Heart left ventricle (tissue), 16 donors: ENCODE measurements at regions not wholly inside any gene's neighbourhood (a gene's known extent, or its start where the extent isn't known, plus 50 kb on each side); places are given as distances from the start of the nearest gene placed in this dataset.

ENCODE experiments used
- ATAC-seq, 4 donors: fragments of 200-7000 bp; cut with Tn5 transposase; one replicate each; pipeline ENCODE4 v1.9.1; 2020 to 2022; ENCODE audit warnings: moderate library complexity in 4 of 4, mild to moderate bottlenecking in 3 of 4, moderate number of reproducible peaks in 1 of 4
- DNase-seq, 5 donors: peaks; one replicate each; pipeline ENCODE4 v3.0.0-alpha.2; 2020
- H3K27ac ChIP-seq, 12 donors: fragments of 200-600 bp; sonication (generic) in 4 of 12; one replicate each; pipeline versions ENCODE4 v1.5.0 to v1.8.0; 2016 to 2022; ENCODE audit warnings: mild to moderate bottlenecking in 2 of 12
- H3K27me3 ChIP-seq, 9 donors: fragments of 200-600 bp; sonication (generic) in 2 of 9; one replicate each; pipeline versions ENCODE4 v1.5.1 to v1.8.0; 2016 to 2022; ENCODE audit warnings: mild to moderate bottlenecking in 3 of 9
- H3K36me3 ChIP-seq, 9 donors: fragments of 200-600 bp; sonication (generic) in 2 of 9; one replicate each; pipeline versions ENCODE4 v1.5.0 to v1.8.0; 2018 to 2022; ENCODE audit warnings: mild to moderate bottlenecking in 2 of 9
- H3K4me1 ChIP-seq, 12 donors: fragments of 200-600 bp; sonication (generic) in 4 of 12; one replicate each; pipeline versions ENCODE4 v1.5.0 to v1.8.0; 2016 to 2022; ENCODE audit warnings: mild to moderate bottlenecking in 3 of 12
- H3K4me3 ChIP-seq, 12 donors: fragments of 200-600 bp; sonication (generic) in 4 of 12; one replicate each; pipeline versions ENCODE4 v1.5.0 to v1.8.0; 2017 to 2022; ENCODE audit warnings: mild to moderate bottlenecking in 9 of 12, moderate library complexity in 4 of 12
- H3K9me3 ChIP-seq, 12 donors: fragments of 200-600 bp; sonication (generic) in 4 of 12; one replicate each; pipeline versions ENCODE4 v1.5.0 to v1.8.0; 2016 to 2022; ENCODE audit warnings: mild to moderate bottlenecking in 1 of 12
- POLR2A ChIP-seq, 2 donors: fragments of 450-650 bp; IDR thresholded peaks; one replicate each; pipeline ENCODE4 v1.6.1; 2017; ENCODE audit warnings: antibody characterized with exemption in 2 of 2, mild to moderate bottlenecking in 2 of 2, moderate library complexity in 2 of 2
- WGBS, 4 donors: extraction: QIAGEN DNeasy Blood & Tissue Kit in 2 of 4; methylation state at CpG; one replicate each; pipeline versions ENCODE4 v1.1.5 to v1.1.7; 2013 to 2018; 5-methylcytosine and 5-hydroxymethylcytosine counted together
- intact Hi-C, 10 donors: fragments of 100-400 bp; cut with DNase I; formaldehyde crosslinking; loops; one replicate each; pipeline versions ENCODE4 v1.11.1 to v1.14.2; 2022
- TF ChIP-seq, protein P1 (sequence below), 12 donors: fragments of 200-600 bp; sonication (generic) in 4 of 12; IDR thresholded peaks; one replicate each; pipeline versions ENCODE4 v1.5.0 to v1.8.0; 2018 to 2022; ENCODE audit warnings: antibody characterized with exemption in 12 of 12, mild to moderate bottlenecking in 5 of 12
- donor health status: ischemic (EF 13 %, LVEDD 7.1; RV severe dilation, severe dysfunction).
- donor health status: healthy with polysubstance abuse.
- donor health status: DM: no; HTN: yes; CAD: no.
- donor health status: DM: no; HTN: no; CAD: no.
- donor health status: ischemic (EF 25% LVEDD 6.9; RV normal size, moderate dysfunction).
- donor health status: ischemic (EF 25% LVEDD 5.7; RV mildly dilated, moderate dysfunction).
- donor health status: healthy.
- donor health status: DM: yes; HTN: yes; CAD: no.
- donor health status: ischemic (EF 35%, LVEDD 5.7; RV mildly dilated, moderate dysfunction).
- donor health status: nonischemic (EF 11% LVEDD 7.7; RV severe dilation, severe dysfunction).
- donor health status: DM: yes; HTN: yes; CAD: no.
- donor health status: PGD.
- donor health status: ischemic (EF 29% LVEDD 5.4; RV normal size, mild dysfunction).
- donor health status: nonischemic (EF 23%, LVEDD 6.1; RV moderate dilation, normal function).

DNA sequence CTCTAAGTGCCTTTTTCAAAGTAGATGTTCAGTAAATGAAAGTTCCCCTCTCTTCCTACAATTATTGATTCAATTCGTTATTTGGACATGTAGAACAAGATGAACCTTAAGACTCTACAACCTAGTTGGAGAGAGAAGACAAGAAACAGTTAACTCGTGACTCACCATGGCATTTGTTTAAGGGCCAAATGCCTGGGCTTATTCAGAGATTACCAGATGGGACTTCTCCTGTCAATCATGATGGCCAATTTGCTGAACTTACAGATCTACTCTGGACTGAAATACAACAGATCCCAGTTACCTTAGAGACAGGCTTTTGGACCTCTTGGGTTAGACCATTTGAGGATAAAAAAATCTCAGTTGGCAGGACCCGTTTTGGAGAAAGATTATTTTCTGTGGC, 93.5 kb downstream of the C1orf94 start:
- peaks cover 0 to 40% (median 11%) of the 10 kb centered on the region in 9 donors for H3K27me3 ChIP-seq

GRCh38 chr1:34272152-34272551, 95.4 kb downstream of the C1orf94 start:
- Histone ChIP-seq H3K36me3 (no peaks in the 10 kb centered on the region), H3K27ac (no peak overlapping the region), H3K27me3 (peaks cover 0 to 25% (median under 1%) of the 10 kb centered on the region in 9 donors), H3K9me3 (no peaks in the 10 kb centered on the region), H3K4me1 (no peaks in the 10 kb centered on the region), H3K4me3 (no peak overlapping the region)
- WGBS, 4 donors: 74 to 81% (median 78%) methylated on average over 4 of the region's 4 CpGs
- intact Hi-C loops: no loop called here
- TF ChIP-seq, protein P1, sequence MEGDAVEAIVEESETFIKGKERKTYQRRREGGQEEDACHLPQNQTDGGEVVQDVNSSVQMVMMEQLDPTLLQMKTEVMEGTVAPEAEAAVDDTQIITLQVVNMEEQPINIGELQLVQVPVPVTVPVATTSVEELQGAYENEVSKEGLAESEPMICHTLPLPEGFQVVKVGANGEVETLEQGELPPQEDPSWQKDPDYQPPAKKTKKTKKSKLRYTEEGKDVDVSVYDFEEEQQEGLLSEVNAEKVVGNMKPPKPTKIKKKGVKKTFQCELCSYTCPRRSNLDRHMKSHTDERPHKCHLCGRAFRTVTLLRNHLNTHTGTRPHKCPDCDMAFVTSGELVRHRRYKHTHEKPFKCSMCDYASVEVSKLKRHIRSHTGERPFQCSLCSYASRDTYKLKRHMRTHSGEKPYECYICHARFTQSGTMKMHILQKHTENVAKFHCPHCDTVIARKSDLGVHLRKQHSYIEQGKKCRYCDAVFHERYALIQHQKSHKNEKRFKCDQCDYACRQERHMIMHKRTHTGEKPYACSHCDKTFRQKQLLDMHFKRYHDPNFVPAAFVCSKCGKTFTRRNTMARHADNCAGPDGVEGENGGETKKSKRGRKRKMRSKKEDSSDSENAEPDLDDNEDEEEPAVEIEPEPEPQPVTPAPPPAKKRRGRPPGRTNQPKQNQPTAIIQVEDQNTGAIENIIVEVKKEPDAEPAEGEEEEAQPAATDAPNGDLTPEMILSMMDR (IDR thresholded peaks at IDR 0.05): no peak
- no peak for DNase-seq
- no peak for ATAC-seq

More for the DNA sequence above, 93.5 kb downstream of the C1orf94 start:
- DNase-seq: no peak
- Histone ChIP-seq H3K36me3 (no peaks in the 10 kb centered on the region), H3K27ac (no peak overlapping the region), H3K4me3 (no peak overlapping the region), H3K4me1 (no peaks in the 10 kb centered on the region), H3K9me3 (no peaks in the 10 kb centered on the region)
- intact Hi-C loops: no loop called here
- ATAC-seq: no peak
- TF ChIP-seq, protein P1 (IDR thresholded peaks at IDR 0.05): no peak
- TF ChIP-seq POLR2A (IDR thresholded peaks at IDR 0.05): no peak
- 50 to 56% (median 53%) methylated on average over 3 of the region's 3 CpGs for WGBS, 4 donors

DNA sequence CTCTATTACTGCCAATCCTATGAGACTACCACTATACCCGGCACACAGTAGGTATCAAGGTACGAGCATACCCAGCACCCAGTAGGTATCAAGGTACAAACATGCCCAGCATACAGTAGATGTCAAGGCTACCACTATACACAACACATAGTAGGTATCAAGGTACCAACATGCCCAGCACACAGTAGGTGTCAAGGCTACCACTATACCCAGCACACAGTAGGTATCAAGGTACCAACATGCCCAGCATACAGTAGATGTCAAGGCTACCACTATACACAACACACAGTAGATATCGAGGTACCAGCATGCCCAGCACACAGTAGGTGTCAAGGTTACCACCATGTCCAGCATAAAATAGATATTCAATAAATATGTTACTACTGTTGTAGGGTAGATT, 98.4 kb downstream of the C1orf94 start:
- no peak for DNase-seq
- WGBS, 4 donors: 78 to 90% (median 82%) methylated on average over 3 of the region's 3 CpGs
- peaks cover 0 to 13% (median 0%) of the 10 kb centered on the region in 9 donors for H3K27me3 ChIP-seq

DNA sequence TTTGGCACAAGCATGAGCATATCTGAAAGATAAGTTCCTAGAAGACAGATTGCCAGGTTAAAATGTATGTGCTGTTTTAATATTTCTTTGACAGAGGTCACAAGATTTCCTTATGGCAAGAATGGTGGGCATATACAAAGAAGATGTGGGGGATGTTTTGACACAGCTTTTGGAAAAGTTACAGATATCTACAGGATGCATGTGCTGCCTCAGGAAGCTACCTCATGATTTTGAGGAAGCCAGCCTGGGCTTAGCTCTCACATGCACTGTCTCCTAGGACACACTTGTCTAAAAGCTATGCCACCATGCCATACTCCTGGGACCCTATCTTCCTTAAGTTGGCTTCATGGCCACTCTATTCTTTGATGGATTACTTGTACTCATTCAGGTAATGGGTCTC, 99.9 kb downstream of the C1orf94 start:
- ATAC-seq (no peak), DNase-seq (no peak)
- Histone ChIP-seq H3K36me3 (no peaks in the 10 kb centered on the region), H3K27me3 (peaks cover 0 to 13% (median 0%) of the 10 kb centered on the region in 9 donors), H3K27ac (no peak overlapping the region), H3K4me1 (no peaks in the 10 kb centered on the region), H3K9me3 (peaks cover 0 to under 1% (median 0%) of the 10 kb centered on the region in 12 donors), H3K4me3 (no peak overlapping the region)
- intact Hi-C loops: no loop called here
- TF ChIP-seq POLR2A (IDR thresholded peaks at IDR 0.05): no peak
- TF ChIP-seq, protein P1 (IDR thresholded peaks at IDR 0.05): no peak

More for the DNA sequence above, 98.4 kb downstream of the C1orf94 start:
- Histone ChIP-seq H3K36me3 (no peaks in the 10 kb centered on the region), H3K4me3 (no peak overlapping the region), H3K9me3 (no peaks in the 10 kb centered on the region), H3K4me1 (no peaks in the 10 kb centered on the region), H3K27ac (no peak overlapping the region)
- no peak for ATAC-seq
- TF ChIP-seq, protein P1 (IDR thresholded peaks at IDR 0.05): no peak
- no peak for TF ChIP-seq POLR2A (IDR thresholded peaks at IDR 0.05)
- intact Hi-C loops: no loop called here
